ENCODE measurements at regions not wholly inside any gene's neighbourhood (a gene's known extent, or its start where the extent isn't known, plus 50 kb on each side); places are given as distances from the start of the nearest gene placed in this dataset.

- Histone ChIP-seq H3K9ac (ENCODE audit: low read length) (no peak overlapping the region), H2AFZ (ENCODE audit: low read depth, low read length) (no peak overlapping the region), H3K27me3 (ENCODE audit: low read depth, low read length) (no peaks in the 10 kb centered on the region), H4K20me1 (ENCODE audit: insufficient read depth, low read length) (no peaks in the 10 kb centered on the region), H3K79me2 (ENCODE audit: low read length) (no peaks in the 10 kb centered on the region), H3K27ac (ENCODE audit: low read length) (no peak overlapping the region), H3K4me1 (ENCODE audit: low read length) (no peaks in the 10 kb centered on the region), H3K9me3 (ENCODE audit: insufficient read depth, low read length) (no peaks in the 10 kb centered on the region), H3K4me3 (ENCODE audit: low read length) (no peak overlapping the region), H3K4me2 (ENCODE audit: low read length) (no peak overlapping the region), H3K36me3 (replicated peaks; ENCODE audit: low read depth, low read length) (no peaks in the 10 kb centered on the region)
- TF ChIP-seq CTCF (IDR thresholded peaks at IDR 0.05; ENCODE audit: low read depth, low read length) (no peak), EZH2phosphoT487 (IDR thresholded peaks at IDR 0.05; ENCODE audit: low read depth) (no peak)
Observed at GRCh38 chr2:221876016-221876415, 303.9 kb upstream of the EPHA4 start.

- no peaks in the 10 kb centered on the region for H3K36me3 ChIP-seq (replicated peaks; ENCODE audit: low read depth, low read length)
- H3K9ac ChIP-seq (ENCODE audit: low read length): no peak overlapping the region
Observed at GRCh38 chr2:221874444-221874843, 302.3 kb upstream of the EPHA4 start.

GRCh38 chr2:221857719-221858118 lies 285.6 kb upstream of the EPHA4 start:
- TF ChIP-seq CTCF (IDR thresholded peaks at IDR 0.05; ENCODE audit: low read depth, low read length) (no peak), EZH2phosphoT487 (IDR thresholded peaks at IDR 0.05; ENCODE audit: low read depth) (no peak)
- Histone ChIP-seq H3K4me3 (ENCODE audit: low read length) (no peak overlapping the region), H3K9ac (ENCODE audit: low read length) (no peak overlapping the region), H3K36me3 (replicated peaks; ENCODE audit: low read depth, low read length) (no peaks in the 10 kb centered on the region), H3K79me2 (ENCODE audit: low read length) (no peaks in the 10 kb centered on the region), H3K4me2 (ENCODE audit: low read length) (no peak overlapping the region), H3K27ac (ENCODE audit: low read length) (no peak overlapping the region), H2AFZ (ENCODE audit: low read depth, low read length) (no peak overlapping the region), H4K20me1 (ENCODE audit: insufficient read depth, low read length) (no peaks in the 10 kb centered on the region), H3K4me1 (ENCODE audit: low read length) (no peaks in the 10 kb centered on the region), H3K27me3 (ENCODE audit: low read depth, low read length) (no peaks in the 10 kb centered on the region), H3K9me3 (ENCODE audit: insufficient read depth, low read length) (no peaks in the 10 kb centered on the region)

More at GRCh38 chr2:221874444-221874843, 302.3 kb upstream of the EPHA4 start:
- Histone ChIP-seq H3K4me2 (ENCODE audit: low read length) (no peak overlapping the region), H3K27ac (ENCODE audit: low read length) (no peak overlapping the region), H3K4me3 (ENCODE audit: low read length) (no peak overlapping the region), H3K4me1 (ENCODE audit: low read length) (no peaks in the 10 kb centered on the region), H4K20me1 (ENCODE audit: insufficient read depth, low read length) (no peaks in the 10 kb centered on the region), H2AFZ (ENCODE audit: low read depth, low read length) (no peak overlapping the region), H3K79me2 (ENCODE audit: low read length) (no peaks in the 10 kb centered on the region), H3K27me3 (ENCODE audit: low read depth, low read length) (no peaks in the 10 kb centered on the region), H3K9me3 (ENCODE audit: insufficient read depth, low read length) (no peaks in the 10 kb centered on the region)
- TF ChIP-seq EZH2phosphoT487 (IDR thresholded peaks at IDR 0.05; ENCODE audit: low read depth) (no peak), CTCF (IDR thresholded peaks at IDR 0.05; ENCODE audit: low read depth, low read length) (no peak)

GRCh38 chr2:221853297-221853696 lies 281.2 kb upstream of the EPHA4 start:
- Histone ChIP-seq H3K4me2 (ENCODE audit: low read length) (no peak overlapping the region), H3K4me3 (ENCODE audit: low read length) (no peak overlapping the region), H4K20me1 (ENCODE audit: insufficient read depth, low read length) (no peaks in the 10 kb centered on the region), H2AFZ (ENCODE audit: low read depth, low read length) (no peak overlapping the region), H3K27ac (ENCODE audit: low read length) (no peak overlapping the region), H3K9me3 (ENCODE audit: insufficient read depth, low read length) (no peaks in the 10 kb centered on the region), H3K36me3 (replicated peaks; ENCODE audit: low read depth, low read length) (no peaks in the 10 kb centered on the region), H3K9ac (ENCODE audit: low read length) (no peak overlapping the region), H3K79me2 (ENCODE audit: low read length) (no peaks in the 10 kb centered on the region), H3K27me3 (ENCODE audit: low read depth, low read length) (no peaks in the 10 kb centered on the region), H3K4me1 (ENCODE audit: low read length) (no peaks in the 10 kb centered on the region)
- TF ChIP-seq EZH2phosphoT487 (IDR thresholded peaks at IDR 0.05; ENCODE audit: low read depth) (no peak), CTCF (IDR thresholded peaks at IDR 0.05; ENCODE audit: low read depth, low read length) (no peak)
